GM10266 (cell line): ENCODE measurements at regions not wholly inside any gene's neighbourhood (a gene's known extent, or its start where the extent isn't known, plus 50 kb on each side); places are given as distances from the start of the nearest gene placed in this dataset.
"Not testable (repeated sequence)": the region's sequence is repeated elsewhere in the genome, so short reads cannot be mapped to it uniquely, and the experiment has no call there.

Experiments
- DNase-seq: peaks from one replicate; pipeline ENCODE4 v3.0.0; 2012; ENCODE audit errors: extremely low spot score
- TF ChIP-seq, protein P1 (sequence below): IDR thresholded peaks from 2 replicates; pipeline ENCODE4 v1.5.1; 2012; ENCODE audit warnings: mild to moderate bottlenecking, low read depth; ENCODE audit not compliant: control insufficient read depth, insufficient read depth; ENCODE audit errors: missing control alignments

GRCh38 chr2:180873219-180873618, 107.2 kb upstream of the UBE2E3 start:
- TF ChIP-seq, protein P1, sequence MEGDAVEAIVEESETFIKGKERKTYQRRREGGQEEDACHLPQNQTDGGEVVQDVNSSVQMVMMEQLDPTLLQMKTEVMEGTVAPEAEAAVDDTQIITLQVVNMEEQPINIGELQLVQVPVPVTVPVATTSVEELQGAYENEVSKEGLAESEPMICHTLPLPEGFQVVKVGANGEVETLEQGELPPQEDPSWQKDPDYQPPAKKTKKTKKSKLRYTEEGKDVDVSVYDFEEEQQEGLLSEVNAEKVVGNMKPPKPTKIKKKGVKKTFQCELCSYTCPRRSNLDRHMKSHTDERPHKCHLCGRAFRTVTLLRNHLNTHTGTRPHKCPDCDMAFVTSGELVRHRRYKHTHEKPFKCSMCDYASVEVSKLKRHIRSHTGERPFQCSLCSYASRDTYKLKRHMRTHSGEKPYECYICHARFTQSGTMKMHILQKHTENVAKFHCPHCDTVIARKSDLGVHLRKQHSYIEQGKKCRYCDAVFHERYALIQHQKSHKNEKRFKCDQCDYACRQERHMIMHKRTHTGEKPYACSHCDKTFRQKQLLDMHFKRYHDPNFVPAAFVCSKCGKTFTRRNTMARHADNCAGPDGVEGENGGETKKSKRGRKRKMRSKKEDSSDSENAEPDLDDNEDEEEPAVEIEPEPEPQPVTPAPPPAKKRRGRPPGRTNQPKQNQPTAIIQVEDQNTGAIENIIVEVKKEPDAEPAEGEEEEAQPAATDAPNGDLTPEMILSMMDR: no peak
- no peak for DNase-seq

DNA sequence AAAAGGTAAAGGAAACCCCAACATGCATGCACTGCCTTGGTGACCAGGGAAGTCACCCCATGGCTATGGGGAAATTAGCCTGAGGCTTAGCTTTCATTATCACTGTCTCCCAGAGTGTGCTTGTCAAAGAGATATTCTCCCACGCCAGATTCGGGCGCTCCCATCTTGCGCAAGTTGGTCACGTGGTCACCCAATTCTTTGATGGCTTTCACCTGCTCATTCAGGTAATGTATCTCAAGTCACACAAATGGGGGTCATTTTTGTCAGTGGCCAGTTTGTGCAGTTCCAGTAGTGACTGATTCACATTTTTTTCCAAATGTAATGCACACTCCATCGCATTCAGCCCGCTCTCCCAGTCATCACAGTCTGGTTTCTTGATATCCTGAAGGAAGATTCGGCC, 107.6 kb upstream of the UBE2E3 start:
- DNase-seq: not testable (repeated sequence)

DNA sequence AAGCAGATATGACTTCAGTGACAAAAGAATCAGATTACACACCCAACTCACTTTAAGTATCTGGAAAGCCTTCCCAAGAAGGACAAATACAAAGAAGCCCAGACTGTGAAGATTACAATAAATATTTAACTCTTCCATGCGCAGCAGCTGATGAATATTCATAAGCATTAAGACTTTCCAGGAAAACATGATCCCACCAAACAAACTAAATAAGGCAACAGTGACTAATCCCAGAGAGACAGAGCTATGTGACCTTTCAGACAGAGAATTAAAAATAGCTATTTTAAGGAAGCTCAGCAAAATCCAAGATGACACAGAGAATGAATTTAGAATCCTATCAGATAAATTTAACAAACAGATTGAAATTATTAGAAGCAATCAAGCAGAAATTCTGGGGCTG, 108.2 kb upstream of the UBE2E3 start:
- DNase-seq: no peak
- TF ChIP-seq, protein P1: no peak

DNA sequence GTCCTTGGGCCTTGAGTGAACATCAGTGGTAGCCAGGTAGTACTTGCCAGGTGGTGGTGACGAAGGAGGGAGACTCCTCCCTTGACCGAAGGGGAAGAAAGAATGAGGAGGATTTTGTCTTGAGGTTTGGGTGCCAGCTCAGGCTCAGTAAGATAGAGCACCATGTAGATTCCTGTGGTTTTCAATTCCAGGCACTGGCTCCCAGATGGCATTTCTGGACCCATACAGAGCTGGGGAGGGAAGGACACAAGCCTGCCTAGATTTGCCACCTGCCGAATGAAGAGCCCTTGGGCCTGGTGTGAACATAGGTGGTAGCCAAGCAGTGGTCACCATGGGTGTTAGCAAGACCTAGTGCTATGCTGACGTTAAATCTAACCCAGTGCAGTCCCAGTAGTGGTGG, 108.8 kb upstream of the UBE2E3 start:
- no peak for DNase-seq
- TF ChIP-seq, protein P1: no peak

- DNase-seq: no peak
- TF ChIP-seq, protein P1: no peak
These were observed 130.6 kb upstream of the UBE2E3 start for GRCh38 chr2:180849851-180850250.

DNA sequence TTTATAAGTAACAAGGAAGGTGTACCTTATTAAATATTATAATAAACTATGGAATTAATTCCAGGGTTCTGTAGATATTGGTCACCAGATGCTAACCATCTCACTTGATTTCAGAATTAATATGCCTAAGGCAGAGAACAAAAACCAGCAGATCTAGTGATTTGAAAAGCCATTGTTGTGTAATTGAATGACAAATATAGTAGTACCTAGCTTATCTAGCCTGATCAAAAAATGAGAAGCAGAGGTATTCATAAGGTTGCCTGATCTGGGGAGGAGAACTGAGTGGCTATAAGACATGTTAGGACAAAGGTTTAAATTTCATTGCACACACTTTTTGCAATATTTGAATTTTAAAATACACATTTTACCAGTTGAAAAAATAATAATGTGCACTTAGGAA, 132.0 kb upstream of the UBE2E3 start:
- TF ChIP-seq, protein P1: no peak
- no peak for DNase-seq

GRCh38 chr2:180846756-180847472, 133.5 kb upstream of the UBE2E3 start:
- TF ChIP-seq, protein P1: no peak
- DNase-seq: no peak

DNA sequence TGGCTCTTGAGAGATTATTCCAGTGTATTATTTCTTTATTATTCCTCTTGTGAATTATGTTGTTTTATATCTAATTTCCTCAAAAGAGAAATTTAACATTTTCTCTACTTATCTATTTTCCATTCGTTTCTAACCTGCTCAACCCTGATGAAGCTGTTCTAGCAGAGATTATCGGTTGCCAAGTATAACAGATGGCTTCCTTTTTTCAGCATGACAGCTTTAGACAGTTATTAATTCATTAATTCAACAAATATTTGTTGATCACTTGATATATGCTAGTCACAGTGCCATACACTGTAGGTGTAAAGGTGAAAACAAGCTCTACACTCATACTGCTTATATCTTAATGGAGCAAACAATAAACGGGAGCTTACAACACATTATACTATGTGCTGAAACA, 137.9 kb upstream of the UBE2E3 start:
- no peak for DNase-seq
- TF ChIP-seq, protein P1: no peak
